ENCODE measurements at regions not wholly inside any gene's neighbourhood (a gene's known extent, or its start where the extent isn't known, plus 50 kb on each side); places are given as distances from the start of the nearest gene placed in this dataset.
"Not testable (repeated sequence)": the region's sequence is repeated elsewhere in the genome, so short reads cannot be mapped to it uniquely, and the experiment has no call there.

DNA sequence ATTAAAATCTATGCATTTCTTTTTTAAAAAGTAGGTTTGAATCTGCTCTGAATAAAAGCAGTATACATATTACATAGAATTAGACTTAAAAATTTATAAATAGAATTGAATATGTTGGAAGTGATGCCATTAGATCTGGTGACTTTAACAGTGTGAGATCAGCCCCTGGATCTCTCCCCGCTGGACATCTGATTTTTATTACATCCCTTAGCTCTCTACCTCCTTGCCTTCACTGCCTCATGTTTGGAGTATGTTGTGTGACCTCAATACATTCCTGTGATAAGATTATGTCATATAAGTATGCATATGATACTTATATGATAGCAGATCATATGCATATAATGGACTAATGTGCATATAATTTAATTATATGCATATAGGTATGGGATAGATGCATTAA lies 643.4 kb upstream of the NR2F2 start:
- no peak for DNase-seq (ENCODE audit: low read depth)

DNA sequence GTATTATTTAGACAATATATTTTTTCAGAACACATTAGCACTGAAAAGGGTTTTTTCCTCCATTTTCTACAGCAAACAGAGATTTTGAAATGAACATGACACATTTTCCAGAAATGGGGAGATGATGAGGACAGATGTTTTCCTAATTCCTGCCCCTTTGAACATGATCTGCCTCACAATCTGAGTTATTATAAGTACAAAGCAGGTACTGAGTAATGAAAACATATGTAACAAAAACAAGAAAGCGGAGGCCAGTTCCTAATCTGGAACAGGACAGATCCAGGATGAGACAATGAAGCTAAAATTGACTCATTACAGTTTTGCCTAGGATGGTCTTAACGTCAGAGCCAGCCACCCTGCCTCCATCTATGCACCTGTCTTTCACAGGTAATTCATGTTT lies 642.8 kb upstream of the NR2F2 start:
- DNase-seq (ENCODE audit: low read depth) = no peak

- DNase-seq (ENCODE audit: low read depth) = no peak
Observed at GRCh38 chr15:95690631-95691340, 639.7 kb upstream of the NR2F2 start.

GRCh38 chr15:95693917-95694316 lies 636.6 kb upstream of the NR2F2 start:
- no peak for DNase-seq (ENCODE audit: low read depth)

DNA sequence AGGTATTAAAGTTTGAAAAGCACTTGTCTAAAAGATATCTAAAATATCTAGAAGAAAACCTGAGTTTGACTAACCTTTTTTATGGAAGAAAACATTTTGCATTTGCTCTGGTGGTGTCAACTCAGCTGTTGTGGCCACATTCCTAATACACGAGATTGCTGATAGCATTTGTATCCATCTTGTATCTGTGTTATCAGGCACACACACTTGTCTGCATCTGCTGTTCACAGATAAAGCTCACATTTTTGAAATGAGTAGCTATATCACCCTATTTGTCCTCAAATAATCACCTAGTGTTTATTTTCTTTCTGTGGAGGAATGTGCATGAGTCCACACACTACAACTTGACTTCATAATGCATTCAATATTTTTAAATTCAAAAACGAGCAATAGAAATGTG lies 632.3 kb upstream of the NR2F2 start:
- DNase-seq (ENCODE audit: low read depth) = no peak

DNA sequence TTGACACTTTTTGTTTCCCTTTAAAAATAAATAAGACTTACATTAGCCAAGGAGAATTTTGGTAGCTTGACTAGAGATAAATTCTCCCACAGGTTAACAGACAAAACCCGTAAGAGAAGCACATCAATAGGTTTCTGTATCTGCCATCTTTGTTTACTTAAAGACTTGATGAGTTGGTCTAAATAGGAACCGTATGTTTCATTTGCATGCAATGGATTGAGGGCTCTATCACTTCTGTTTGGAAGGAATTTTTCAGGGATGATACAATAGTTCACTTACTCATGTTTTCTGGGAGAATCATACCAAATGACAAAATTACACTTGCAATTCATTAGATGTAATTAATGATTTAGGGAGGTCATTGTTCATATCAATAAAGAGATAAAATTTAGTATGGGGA lies 631.5 kb upstream of the NR2F2 start:
- no peak for DNase-seq (ENCODE audit: low read depth)

- no peak for DNase-seq (ENCODE audit: low read depth)
Observed at GRCh38 chr15:95699578-95699977, 630.9 kb upstream of the NR2F2 start.

DNA sequence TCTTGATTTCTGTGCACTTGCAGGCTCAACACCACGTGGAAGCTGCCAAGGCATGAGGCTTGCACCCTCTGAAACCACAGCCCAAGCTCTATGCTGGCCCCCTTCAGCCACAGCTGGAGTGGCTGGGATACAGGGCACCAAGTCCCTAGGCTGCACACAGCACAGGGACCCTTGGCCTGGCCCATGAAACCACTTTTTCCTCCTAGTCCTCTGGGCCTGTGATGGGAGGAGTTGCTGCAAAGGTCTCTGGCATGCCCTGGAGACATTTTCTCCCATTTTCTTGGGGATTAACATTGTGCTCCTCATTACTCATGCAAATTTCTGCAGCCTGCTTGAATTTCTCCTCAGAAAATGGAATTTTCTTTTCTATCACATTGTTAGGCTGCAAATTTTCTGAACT lies 629.8 kb upstream of the NR2F2 start:
- DNase-seq (ENCODE audit: low read depth) = not testable (repeated sequence)

GRCh38 chr15:95701410-95701809 lies 629.1 kb upstream of the NR2F2 start:
- DNase-seq (ENCODE audit: low read depth) = no peak

GRCh38 chr15:95709959-95710695 lies 620.4 kb upstream of the NR2F2 start:
- no peak for DNase-seq (ENCODE audit: low read depth)

DNA sequence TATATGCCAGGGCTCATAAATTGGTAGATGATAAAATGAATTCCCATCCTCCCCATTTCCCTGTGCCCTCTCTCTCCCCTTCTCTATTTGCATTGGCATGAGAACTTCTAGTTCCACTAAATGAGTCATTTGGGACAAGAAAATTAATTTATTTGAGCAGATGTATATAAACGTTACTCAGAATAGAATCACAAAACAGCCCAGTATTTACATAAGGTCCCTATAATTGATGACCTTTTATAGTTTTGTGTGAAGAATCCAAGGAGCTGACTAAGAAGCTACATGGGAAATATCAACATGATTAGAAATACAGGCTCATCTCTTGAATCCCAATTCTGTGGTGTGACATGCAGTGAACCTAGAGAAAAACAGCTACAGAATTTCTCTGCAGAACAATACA lies 617.7 kb upstream of the NR2F2 start:
- no peak for DNase-seq (ENCODE audit: low read depth)

GRCh38 chr15:95713324-95713723 lies 617.2 kb upstream of the NR2F2 start:
- DNase-seq (ENCODE audit: low read depth) = no peak

- no peak for DNase-seq (ENCODE audit: low read depth)
Observed at GRCh38 chr15:95715116-95715903, 615.2 kb upstream of the NR2F2 start.

DNA sequence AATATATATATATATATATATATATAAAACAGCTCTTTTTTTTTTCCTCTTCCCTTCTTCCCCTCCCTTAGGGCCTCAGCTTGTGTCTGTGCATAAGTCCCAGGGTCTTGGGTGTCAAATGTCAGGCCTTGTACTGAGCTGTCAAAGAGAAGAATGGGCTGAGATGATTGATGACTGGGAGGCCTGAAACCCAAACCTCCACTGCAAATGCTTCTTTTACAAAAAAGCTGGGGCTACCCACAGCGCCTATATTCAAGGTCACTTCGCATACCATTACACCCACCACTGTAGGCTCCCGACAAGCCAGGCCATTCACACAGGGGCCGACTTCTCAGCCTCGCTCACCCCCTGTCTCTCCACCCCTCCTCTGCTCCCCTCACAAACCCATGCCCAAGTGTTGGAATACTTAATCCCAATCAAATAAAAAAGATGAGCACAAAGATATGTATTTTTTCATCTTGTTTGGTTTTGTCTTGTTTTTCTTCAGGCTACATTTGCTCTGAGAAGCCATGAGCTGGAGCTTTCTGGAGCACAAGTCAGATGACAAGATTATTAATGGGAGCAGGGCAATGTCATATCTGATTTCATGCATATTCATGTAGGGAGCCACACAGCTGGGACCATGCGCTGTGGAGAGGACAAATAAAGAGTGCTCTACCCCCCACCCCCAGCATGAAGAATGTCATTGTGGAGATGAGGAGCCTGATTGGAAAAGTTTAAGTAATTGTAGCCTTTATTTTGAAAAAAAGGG lies 614.4 kb upstream of the NR2F2 start:
- DNase-seq (ENCODE audit: low read depth) = no peak

DNA sequence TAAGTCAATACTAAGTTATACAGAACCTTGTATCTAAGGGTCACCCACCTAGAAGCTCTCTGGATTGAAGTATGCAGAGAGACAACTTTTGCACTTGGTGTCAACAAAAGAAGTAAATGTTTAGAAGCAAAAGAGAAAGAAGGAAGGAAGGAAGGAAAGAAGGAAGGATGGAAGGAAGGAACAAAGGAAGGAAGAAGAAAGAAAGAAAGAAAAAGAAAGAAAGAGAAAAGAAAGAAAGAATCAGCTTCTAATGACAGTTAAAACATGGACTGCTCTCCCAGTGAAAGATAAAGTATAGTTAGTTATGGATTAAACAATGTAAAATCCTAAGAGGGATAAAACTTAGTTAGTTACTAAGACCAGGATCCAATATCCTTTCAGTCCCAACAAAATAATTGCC lies 613.8 kb upstream of the NR2F2 start:
- DNase-seq (ENCODE audit: low read depth) = no peak

DNA sequence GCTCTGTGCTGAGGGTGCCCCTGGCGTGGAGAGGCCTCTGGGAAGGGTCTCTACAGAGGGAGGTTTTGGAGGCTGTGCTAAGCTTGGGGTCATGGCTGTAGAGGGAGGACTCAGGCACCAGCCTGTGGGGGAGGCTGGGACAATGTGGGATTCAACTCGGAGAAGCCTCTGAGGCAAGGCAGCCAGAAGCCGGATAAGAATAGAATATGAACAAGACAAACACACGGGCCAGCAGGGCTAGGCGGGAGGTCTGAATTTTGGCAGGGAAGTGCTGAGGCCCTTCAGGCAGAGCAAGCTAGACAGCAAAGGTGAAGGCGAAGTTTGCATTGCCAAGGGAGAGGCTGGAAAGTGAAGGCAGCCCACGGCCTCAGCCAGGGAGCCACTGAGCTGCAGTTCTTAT lies 612.1 kb upstream of the NR2F2 start:
- DNase-seq (ENCODE audit: low read depth) = no peak

GRCh38 chr15:95724908-95725633 lies 605.4 kb upstream of the NR2F2 start:
- DNase-seq (ENCODE audit: low read depth) = no peak

DNA sequence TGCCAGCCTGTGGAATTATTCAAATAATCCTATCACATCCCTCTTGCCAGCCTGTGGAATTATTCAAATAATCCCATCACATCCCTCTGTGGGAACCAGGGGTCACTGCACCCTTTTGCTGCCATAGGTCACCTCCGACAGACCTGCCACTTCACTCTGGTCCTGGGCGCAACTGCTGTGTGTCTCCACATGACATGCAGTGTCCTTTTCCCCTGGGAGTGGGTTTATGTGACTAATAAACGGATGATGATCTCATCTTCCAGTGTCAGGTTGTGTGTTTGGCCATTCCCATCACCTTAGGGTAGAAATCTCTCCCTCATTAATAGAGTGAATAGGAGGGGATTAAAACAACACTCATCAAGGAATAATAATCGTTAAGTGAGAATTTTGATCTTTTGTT lies 603.6 kb upstream of the NR2F2 start:
- no peak for DNase-seq (ENCODE audit: low read depth)

GRCh38 chr15:95733931-95734330 lies 596.6 kb upstream of the NR2F2 start:
- no peak for DNase-seq (ENCODE audit: low read depth)

- no peak for DNase-seq (ENCODE audit: low read depth)
Observed at GRCh38 chr15:95734422-95735316, 595.8 kb upstream of the NR2F2 start.

All from T follicular helper cell (primary cell).